ENCODE measurements at regions not wholly inside any gene's neighbourhood (a gene's known extent, or its start where the extent isn't known, plus 50 kb on each side); places are given as distances from the start of the nearest gene placed in this dataset.

GRCh38 chr5:56508249-56508648 lies 275.1 kb upstream of the ANKRD55 start:
- DNase-seq, result no peak

- DNase-seq, result peak; percentile 32
Measured at GRCh38 chr5:56507351-56507930, 274.3 kb upstream of the ANKRD55 start.

DNA sequence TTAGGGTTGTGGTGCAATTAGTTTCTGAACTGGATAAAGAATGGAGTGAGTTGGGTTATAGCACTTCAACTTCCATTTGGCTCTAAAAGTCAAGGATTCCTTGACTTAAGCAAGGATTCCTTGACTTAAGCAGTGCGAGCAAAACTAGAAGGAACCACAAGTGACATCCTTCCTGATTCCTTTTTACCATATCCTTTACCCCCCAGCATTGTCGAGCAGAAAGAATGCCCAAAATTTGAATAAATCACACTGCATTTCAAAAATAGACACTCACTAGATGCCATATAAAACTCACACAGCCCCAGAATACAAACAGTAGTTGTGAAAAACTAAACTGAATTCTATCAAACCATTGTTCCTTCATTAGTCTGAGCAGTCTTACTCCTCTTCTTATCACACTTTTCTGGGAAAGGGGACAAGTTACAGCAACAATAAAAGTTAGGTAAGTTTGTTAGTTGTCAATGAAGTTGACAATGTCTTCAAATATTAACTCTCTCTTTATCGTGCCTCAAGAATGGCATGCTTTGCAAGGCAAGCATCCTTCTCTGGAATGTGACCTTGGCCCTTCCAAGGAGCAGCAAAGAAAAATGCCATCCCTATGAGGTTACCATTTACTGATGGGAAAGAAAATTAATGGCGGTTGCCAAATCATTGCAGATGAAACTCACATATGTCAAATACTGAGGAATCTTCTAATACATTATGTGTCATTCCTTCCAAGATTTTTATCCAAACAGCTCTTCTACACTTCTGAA lies 273.3 kb upstream of the ANKRD55 start:
- DNase-seq, result no peak

- DNase-seq, result no peak
Measured at GRCh38 chr5:56503929-56504328, 270.8 kb upstream of the ANKRD55 start.

DNA sequence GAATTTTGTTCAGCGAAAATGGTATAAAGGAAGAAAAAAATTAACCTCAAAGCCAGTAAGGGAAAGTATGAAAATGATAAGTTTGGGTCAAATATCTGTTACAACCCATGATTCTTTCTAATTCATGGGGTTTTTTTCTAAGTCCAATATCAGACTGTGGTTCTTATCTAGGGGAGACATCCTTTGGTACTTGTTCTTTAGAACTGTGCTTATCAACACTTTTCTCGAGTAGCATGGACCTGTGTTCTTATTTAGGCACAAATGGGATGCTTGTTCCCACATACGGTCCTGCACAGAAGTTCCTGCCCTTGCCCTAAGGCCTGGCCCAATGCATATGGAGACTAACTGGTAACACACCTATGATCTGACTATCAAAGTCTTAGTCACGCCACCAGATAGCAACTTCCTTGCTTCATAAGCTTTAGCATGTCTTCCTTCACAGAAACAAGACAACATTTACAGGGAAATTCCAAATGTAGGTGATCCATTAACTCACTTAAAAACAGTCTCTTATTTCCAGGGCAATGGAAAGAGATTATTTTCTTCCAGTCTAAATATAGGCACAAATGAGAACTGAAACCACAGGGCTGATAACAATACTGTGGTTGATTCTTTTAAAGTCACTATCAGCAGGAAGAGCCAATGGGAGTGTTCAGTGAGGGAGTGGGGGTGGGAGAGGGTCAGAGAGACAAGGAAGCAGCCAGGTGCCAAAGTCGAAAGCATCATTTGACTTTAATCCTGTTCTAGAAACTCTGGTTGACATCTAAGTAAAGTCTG lies 268.8 kb upstream of the ANKRD55 start:
- DNase-seq, result no peak

- DNase-seq, result no peak
Measured at GRCh38 chr5:56499901-56500300, 266.8 kb upstream of the ANKRD55 start.

DNA sequence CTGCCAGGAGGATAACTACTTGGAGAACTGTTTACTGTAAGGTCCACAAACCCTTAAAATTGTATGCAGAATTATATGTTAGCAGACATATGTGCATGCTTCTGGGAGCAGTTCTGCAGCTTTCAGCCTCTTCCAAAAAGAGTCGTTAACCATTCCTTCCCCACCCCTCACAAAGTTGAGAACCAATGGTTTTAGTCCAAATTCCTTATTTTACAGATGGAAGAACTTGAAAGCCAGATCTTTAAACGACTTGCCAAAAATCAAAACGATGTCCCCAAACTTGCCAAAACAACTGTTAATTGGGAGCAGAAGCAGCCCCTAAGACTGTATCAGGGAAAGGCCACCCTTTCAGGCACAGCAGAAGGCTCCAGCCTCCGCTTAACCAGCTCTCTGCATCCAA lies 266.4 kb upstream of the ANKRD55 start:
- DNase-seq, result no peak

DNA sequence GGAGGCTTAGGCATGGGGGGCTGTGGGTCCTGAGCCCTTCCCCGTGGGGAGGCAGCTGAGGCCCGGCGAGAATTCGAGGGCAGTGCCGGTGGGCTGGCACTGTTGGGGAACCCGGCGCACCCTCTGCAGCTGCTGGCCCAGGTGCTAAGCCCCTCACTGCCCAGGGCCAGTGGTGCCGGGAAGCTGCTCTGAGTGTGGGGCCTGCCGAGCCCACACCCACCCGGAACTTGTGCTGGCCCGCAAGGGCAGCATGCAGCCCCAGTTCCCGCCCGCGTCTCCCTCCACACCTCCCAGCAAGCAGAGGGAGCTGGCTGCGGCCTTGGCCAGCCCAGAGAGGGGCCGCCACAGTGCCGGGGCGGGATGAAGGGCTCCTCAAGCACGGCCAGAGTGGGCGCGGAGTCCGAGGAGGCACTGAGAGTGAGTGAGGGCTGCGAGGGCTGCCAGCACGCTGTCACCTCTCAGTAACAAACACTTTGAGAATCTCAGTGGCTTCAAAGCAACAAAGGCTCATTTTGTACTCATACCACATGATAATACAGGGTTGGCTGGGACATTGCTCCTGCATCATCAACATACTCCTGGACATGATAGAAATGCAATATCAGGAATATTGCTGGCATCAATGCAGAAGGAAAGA lies 265.7 kb upstream of the ANKRD55 start:
- DNase-seq, result no peak

DNA sequence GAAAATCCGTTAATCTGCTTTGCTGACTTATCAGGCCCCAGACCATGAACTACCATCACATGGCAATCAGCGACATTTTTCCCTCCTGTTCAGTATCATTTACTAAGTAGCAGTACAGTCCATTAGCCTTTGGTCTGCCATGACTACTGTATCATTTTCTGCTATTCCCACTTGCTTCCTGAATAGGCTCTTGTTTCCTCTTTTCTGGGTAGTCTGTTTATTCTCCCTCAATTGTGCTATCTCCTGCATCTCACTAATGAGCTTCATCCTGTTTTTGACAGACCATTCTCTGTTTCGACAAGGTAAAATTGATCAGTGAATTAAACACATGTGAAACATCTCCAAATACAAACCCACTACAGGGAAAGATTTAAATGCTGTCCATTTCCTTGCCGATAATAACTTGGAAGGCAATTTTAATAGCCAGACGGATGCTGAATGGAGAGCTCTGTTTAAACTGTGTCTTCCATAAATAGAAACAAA lies 263.5 kb upstream of the ANKRD55 start:
- no peak for DNase-seq

GRCh38 chr5:56494300-56494731 lies 261.2 kb upstream of the ANKRD55 start:
- no peak for DNase-seq

DNA sequence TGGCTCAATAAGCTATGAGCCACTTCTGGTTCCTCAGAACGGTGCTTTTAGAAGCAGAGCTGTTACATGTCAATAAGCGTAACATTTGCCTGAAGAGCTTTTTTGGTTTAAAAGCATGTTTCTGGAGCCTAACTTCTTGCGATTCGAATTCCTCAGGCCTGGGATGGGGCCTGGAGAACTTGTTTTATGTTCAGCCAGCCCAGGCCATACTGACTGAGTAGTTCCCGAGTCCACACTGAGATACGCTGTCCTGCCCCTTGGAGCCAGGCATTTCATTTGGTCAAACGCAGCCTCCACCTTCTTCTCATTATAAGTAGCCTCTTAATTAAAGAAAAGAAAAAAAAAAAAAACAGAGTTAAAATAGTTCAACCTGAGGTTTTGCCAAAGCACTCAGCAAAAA lies 260.6 kb upstream of the ANKRD55 start:
- DNase-seq, result no peak

- DNase-seq, result no peak
Measured at GRCh38 chr5:56493308-56493707, 260.2 kb upstream of the ANKRD55 start.

DNA sequence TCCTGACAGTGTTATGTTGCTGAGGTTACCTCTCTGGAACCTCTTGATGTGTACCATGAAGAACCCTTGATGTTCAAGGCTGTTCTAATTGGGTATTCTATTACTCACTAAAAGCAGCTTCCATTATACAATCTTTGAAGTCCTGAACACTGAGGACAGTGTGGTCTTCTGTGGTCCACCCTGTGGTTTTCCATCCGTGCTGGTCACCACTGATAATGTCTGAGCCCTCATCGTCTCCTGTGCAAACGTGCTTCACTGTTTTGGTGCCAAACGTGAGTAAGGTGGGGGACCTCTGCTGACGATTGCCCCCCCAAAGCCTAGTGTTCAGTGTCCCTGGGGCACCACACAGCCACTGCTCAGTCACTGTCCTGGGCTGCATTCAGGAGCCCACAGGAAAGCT lies 259.7 kb upstream of the ANKRD55 start:
- DNase-seq, result no peak

DNA sequence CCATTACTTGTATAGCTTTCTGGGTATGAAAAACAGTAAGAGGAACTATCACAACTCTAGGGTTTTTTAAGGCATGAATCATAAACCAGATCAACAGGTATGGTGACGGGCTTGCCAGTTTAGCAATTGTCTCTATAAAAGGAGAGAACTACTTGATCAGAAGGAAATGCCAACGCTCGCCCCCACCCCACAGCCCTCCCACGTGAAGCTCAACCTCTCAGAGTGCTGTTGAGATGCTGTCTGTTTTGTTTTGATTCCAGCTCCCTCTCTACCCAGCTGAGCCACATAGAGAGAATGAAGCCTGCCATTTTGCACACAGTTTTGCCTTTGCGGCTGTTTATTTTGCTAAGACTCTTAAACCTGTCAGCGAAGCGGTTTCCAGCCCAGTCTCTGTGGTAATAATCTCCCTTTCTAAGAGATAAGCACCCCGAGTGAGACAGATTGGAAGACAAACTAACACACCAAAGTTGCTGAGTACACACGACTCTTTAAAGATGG lies 257.9 kb upstream of the ANKRD55 start:
- DNase-seq, result no peak

DNA sequence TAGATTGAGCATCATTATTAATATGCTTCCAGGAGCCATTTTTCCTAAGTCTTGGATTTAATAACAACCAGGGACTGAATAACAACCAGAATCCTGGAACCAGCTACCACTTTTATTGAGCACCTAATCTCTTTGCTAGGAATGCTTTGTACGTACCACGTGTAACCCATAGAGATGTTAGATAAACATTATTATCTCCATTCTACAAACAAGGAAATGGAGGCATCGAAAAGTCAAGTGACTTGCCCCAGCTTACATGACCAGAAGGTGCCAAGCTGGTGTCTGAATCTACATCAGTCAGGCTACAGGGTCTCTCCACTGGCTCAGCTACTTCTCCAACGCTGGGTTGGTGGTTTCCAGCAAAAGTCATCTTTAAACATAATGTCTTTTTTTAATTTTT lies 256.1 kb upstream of the ANKRD55 start:
- DNase-seq, result no peak

DNA sequence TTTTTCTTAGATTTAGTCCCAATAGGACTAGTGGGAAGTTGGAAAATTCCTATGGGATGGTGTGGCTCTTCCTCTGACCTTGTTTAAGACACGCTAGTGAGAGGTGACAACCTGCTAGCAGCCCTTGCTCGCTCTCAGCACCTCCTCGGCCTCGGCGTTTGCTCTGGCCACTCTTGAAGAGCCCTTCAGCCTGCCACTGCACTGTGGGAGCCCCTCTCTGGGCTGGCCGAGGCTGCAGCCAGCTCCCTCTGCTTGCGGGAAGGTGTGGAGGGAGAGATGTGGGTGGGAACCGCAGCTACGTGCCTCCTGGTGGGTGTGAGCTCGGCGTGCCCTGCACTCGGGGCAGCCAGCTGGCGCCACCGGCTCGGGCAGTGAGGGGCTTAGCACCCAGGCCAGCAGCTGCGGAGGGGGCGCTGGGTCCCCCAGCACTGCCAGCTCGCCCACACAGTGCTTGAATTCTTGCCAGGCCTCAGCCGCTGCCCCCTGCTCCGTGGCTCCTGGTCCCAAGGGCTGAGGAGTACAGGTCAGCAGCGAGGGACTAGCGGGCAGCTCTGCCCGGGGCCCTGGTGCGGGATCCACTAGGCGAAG lies 254.5 kb upstream of the ANKRD55 start:
- no peak for DNase-seq

- no peak for DNase-seq
Measured at GRCh38 chr5:56482363-56482762, 249.2 kb upstream of the ANKRD55 start.

GRCh38 chr5:56481428-56482357 lies 248.6 kb upstream of the ANKRD55 start:
- DNase-seq, result no peak

- no peak for DNase-seq
Measured at GRCh38 chr5:56480705-56481427, 247.7 kb upstream of the ANKRD55 start.

GRCh38 chr5:56480078-56480704 lies 247.1 kb upstream of the ANKRD55 start:
- no peak for DNase-seq

All from DMS 273 treated with DMSO at 0.1 percent for 48 hours (cell line).